ENCODE measurements at regions not wholly inside any gene's neighbourhood (a gene's known extent, or its start where the extent isn't known, plus 50 kb on each side); places are given as distances from the start of the nearest gene placed in this dataset.

DNA sequence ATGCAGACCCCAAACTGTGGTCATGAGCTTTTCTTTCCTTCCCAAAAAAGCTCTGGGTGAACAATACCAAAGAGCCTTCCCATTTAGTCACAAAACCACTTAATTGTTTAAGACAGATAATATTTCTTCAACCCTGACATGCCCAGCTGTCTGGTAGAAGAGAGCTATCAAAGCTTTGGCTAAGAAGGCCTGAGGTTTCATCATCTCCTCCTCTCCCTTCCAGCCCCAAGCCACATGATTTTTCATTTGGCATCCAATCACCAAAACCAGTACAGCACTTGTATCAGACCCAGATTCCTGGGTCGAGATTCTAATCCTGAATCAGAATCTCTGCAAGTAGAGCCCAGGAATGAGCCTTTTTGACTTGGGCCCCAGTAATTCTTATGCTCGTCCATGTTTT lies 199.6 kb upstream of the TMEM260 start:
- H3K27ac ChIP-seq: peak overlapping the region; percentile 65 to 75
- H3K9me3 ChIP-seq: peaks cover 0 to 7% (median 0%) of the 10 kb centered on the region in 3 donors
- intact Hi-C loops (cut with DNase I; ENCODE audit: low total_unique reads): no loop called here
- peak in 1 of 2 donors; percentile 48 for DNase-seq
- no peak overlapping the region for H3K4me3 ChIP-seq
- TF ChIP-seq, protein P1, sequence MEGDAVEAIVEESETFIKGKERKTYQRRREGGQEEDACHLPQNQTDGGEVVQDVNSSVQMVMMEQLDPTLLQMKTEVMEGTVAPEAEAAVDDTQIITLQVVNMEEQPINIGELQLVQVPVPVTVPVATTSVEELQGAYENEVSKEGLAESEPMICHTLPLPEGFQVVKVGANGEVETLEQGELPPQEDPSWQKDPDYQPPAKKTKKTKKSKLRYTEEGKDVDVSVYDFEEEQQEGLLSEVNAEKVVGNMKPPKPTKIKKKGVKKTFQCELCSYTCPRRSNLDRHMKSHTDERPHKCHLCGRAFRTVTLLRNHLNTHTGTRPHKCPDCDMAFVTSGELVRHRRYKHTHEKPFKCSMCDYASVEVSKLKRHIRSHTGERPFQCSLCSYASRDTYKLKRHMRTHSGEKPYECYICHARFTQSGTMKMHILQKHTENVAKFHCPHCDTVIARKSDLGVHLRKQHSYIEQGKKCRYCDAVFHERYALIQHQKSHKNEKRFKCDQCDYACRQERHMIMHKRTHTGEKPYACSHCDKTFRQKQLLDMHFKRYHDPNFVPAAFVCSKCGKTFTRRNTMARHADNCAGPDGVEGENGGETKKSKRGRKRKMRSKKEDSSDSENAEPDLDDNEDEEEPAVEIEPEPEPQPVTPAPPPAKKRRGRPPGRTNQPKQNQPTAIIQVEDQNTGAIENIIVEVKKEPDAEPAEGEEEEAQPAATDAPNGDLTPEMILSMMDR (IDR thresholded peaks at IDR 0.05): no peak
- no peaks in the 10 kb centered on the region for H3K27me3 ChIP-seq
- peaks cover 0 to 37% (median 17%) of the 10 kb centered on the region in 4 donors for H3K4me1 ChIP-seq
- H3K36me3 ChIP-seq: peaks cover 0 to 3% (median 0%) of the 10 kb centered on the region in 3 donors

DNA sequence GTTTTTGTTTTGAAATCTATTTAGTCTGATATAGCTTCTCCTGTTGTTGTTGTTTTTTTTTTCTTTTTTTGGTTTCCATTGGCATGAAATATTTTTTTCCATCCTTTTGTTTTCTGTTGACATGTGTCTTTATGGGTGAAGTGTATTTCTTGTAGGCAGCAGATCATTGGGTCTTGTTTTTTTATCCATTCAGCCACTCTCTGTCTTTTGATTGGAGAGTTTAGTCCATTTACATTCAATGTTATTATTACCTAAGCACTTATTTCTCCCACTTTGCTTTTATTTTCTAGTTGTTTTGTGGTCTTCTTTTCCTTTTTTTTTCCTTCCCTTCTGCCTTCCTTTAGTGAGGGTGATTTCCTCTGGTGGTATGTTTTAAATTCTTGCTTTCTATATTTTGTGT lies 193.6 kb upstream of the TMEM260 start:
- intact Hi-C loops (cut with DNase I; ENCODE audit: low total_unique reads): no loop called here
- peaks cover 0 to 8% (median 0%) of the 10 kb centered on the region in 3 donors for H3K9me3 ChIP-seq
- TF ChIP-seq, protein P1 (IDR thresholded peaks at IDR 0.05): no peak
- no peaks in the 10 kb centered on the region for H3K27me3 ChIP-seq
- no peak overlapping the region for H3K27ac ChIP-seq
- H3K36me3 ChIP-seq: peaks cover 0 to 5% (median 4%) of the 10 kb centered on the region in 3 donors
- H3K4me1 ChIP-seq: no peaks in the 10 kb centered on the region
- H3K4me3 ChIP-seq: no peak overlapping the region
- DNase-seq: no peak

DNA sequence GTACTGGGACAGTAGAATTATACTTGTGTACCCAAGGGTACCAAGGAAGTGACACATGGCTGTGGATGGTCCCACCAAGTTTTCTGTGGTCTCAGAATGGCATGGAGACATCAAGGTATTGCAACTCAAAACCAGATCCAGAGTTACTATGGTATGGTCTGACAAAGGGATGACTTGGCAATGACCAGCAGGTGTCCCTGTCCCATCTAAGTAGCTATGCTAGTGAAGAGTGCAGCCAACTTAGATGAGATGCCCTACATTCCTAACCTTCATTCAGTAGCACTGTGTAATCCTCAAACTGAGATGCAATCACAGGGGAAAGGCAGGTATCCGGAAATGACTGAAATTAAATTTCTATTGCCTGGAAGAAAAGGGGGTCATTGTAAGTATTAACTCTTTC lies 188.7 kb upstream of the TMEM260 start:
- Histone ChIP-seq H3K36me3 (peaks cover 0 to 5% (median 0%) of the 10 kb centered on the region in 3 donors), H3K4me1 (no peaks in the 10 kb centered on the region), H3K27ac (no peak overlapping the region), H3K27me3 (no peaks in the 10 kb centered on the region), H3K9me3 (no peaks in the 10 kb centered on the region), H3K4me3 (no peak overlapping the region)
- intact Hi-C loops (cut with DNase I; ENCODE audit: low total_unique reads): no loop called here
- TF ChIP-seq, protein P1 (IDR thresholded peaks at IDR 0.05): no peak
- DNase-seq: no peak

- intact Hi-C loops (cut with DNase I; ENCODE audit: low total_unique reads): no loop called here
- TF ChIP-seq, protein P1 (IDR thresholded peaks at IDR 0.05): no peak
Measured at GRCh38 chr14:56394826-56395530, 184.6 kb upstream of the TMEM260 start.

GRCh38 chr14:56400109-56400825 lies 179.3 kb upstream of the TMEM260 start:
- DNase-seq: no peak

More at GRCh38 chr14:56394826-56395530, 184.6 kb upstream of the TMEM260 start:
- no peaks in the 10 kb centered on the region for H3K4me1 ChIP-seq
- H3K36me3 ChIP-seq: no peaks in the 10 kb centered on the region
- no peak overlapping the region for H3K4me3 ChIP-seq
- no peak for DNase-seq
- H3K27ac ChIP-seq: no peak overlapping the region
- no peaks in the 10 kb centered on the region for H3K9me3 ChIP-seq
- no peaks in the 10 kb centered on the region for H3K27me3 ChIP-seq

More at GRCh38 chr14:56400109-56400825, 179.3 kb upstream of the TMEM260 start:
- TF ChIP-seq, protein P1 (IDR thresholded peaks at IDR 0.05): no peak
- no peaks in the 10 kb centered on the region for H3K4me1 ChIP-seq
- H3K27ac ChIP-seq: no peak overlapping the region
- no peaks in the 10 kb centered on the region for H3K9me3 ChIP-seq
- no peaks in the 10 kb centered on the region for H3K27me3 ChIP-seq
- no peaks in the 10 kb centered on the region for H3K36me3 ChIP-seq
- H3K4me3 ChIP-seq: no peak overlapping the region
- intact Hi-C loops (cut with DNase I; ENCODE audit: low total_unique reads): no loop called here
